Motor neuron (in vitro differentiated cells): ENCODE measurements at regions not wholly inside any gene's neighbourhood (a gene's known extent, or its start where the extent isn't known, plus 50 kb on each side); places are given as distances from the start of the nearest gene placed in this dataset.

Source experiments
- ATAC-seq, 8 experiments: fragments of 200-7000 bp; cut with Tn5 transposase; replicated peaks in 6 of 8; 2 replicates each; pipeline ENCODE4 v1.8.0; 2021; ENCODE audit warnings: mild to moderate bottlenecking in 8 of 8, moderate library complexity in 8 of 8
- H3K27ac ChIP-seq, 2 donors: fragments of 250-450 bp; sonication (Bioruptor Pico); 2 replicates each; pipeline ENCODE4 v1.9.0; 2021; ENCODE audit warnings: antibody characterized with exemption in 2 of 2, mild to moderate bottlenecking in 2 of 2, moderate library complexity in 1 of 2
- H3K4me1 ChIP-seq, 2 donors: fragments of 250-450 bp; sonication (Bioruptor Pico); replicated peaks in 1 of 2; 2 replicates each; pipeline ENCODE4 v1.6.1; 2021; ENCODE audit warnings: antibody characterized with exemption in 2 of 2, mild to moderate bottlenecking in 2 of 2, moderate library complexity in 1 of 2
- H3K4me3 ChIP-seq, 5 donors: fragments of 250-450 bp; sonication (Bioruptor Pico); 2 replicates each; pipeline ENCODE4 v1.9.0; 2021; ENCODE audit warnings: antibody characterized with exemption in 5 of 5, mild to moderate bottlenecking in 5 of 5, moderate library complexity in 4 of 5
- WGBS, 10 experiments: fragments of 450-650 bp; shearing (Covaris generic); methylation state at CpG; one replicate each; pipeline ENCODE4 v1.0.0; 2022; 5-methylcytosine and 5-hydroxymethylcytosine counted together
- in situ Hi-C, 9 experiments: fragments of 400-800 bp; cut with MboI; loops; one replicate each; pipeline ENCODE4 v1.15.0; 2021; ENCODE audit warnings: low sequenced_read_pairs in 9 of 9, low pct_unique_long_range_greater_than_20kb in 2 of 9; ENCODE audit not compliant: unreplicated experiment in 9 of 9

GRCh38 chr2:70036290-70036689, 51.0 kb upstream of the PCBP1 start:
- Histone ChIP-seq H3K4me3 (no peak overlapping the region), H3K4me1 (no peaks in the 10 kb centered on the region), H3K27ac (no peak overlapping the region)
- no peak for ATAC-seq
- 88 to 100% (median 100%) methylated on average over 2 of the region's 2 CpGs; no CpG with 5 or more reads in 1 of the 10 experiments for WGBS, 10 experiments
- in situ Hi-C loops = no loop called here

GRCh38 chr2:70035344-70035844, 51.9 kb upstream of the PCBP1 start:
- ATAC-seq = peak in 1 of 8 experiments; percentile 19
- WGBS, 10 experiments = 0 to 100% (median 61%) methylated on average over 1 of the region's 1 CpG; no CpG with 5 or more reads in 6 of the 10 experiments

GRCh38 chr2:70030724-70031420, 56.4 kb upstream of the PCBP1 start:
- WGBS, 10 experiments = 83 to 100% (median 92%) methylated on average over 1 of the region's 1 CpG; no CpG with 5 or more reads in 6 of the 10 experiments
- peak in 4 of 8 experiments; percentile 9 to 52 (median 32) for ATAC-seq
- in situ Hi-C loops = no loop called here

More at GRCh38 chr2:70035344-70035844, 51.9 kb upstream of the PCBP1 start:
- Histone ChIP-seq H3K4me3 (no peak overlapping the region), H3K27ac (no peak overlapping the region), H3K4me1 (peaks cover 2 to 4% of the 10 kb centered on the region in 2 donors)
- in situ Hi-C loops = no loop called here

GRCh38 chr2:70029814-70030409, 57.4 kb upstream of the PCBP1 start:
- peak; percentile 57 to 96 (median 94) for ATAC-seq
- Histone ChIP-seq H3K27ac (peak overlapping the region; percentile 41 to 53), H3K4me1 (peaks cover 13 to 14% of the 10 kb centered on the region in 2 donors), H3K4me3 (no peak overlapping the region)
- in situ Hi-C loops = no loop called here
- WGBS, 10 experiments = 0 to 83% (median 49%) methylated on average over 1 to 3 of the region's 3 CpGs; no CpG with 5 or more reads in 1 of the 10 experiments

More at GRCh38 chr2:70030724-70031420, 56.4 kb upstream of the PCBP1 start:
- H3K4me1 ChIP-seq = peaks cover 13 to 14% of the 10 kb centered on the region in 2 donors
- H3K27ac ChIP-seq = no peak overlapping the region
- H3K4me3 ChIP-seq = no peak overlapping the region

GRCh38 chr2:70024284-70024683, 62.9 kb upstream of the ASPRV1 start:
- in situ Hi-C loops = no loop called here
- Histone ChIP-seq H3K27ac (no peak overlapping the region), H3K4me1 (peaks cover 0 to under 1% of the 10 kb centered on the region in 2 donors), H3K4me3 (no peak overlapping the region)
- WGBS, 10 experiments = 0 to 84% (median 40%) methylated on average over 1 to 2 of the region's 3 CpGs; no CpG with 5 or more reads in 1 of the 10 experiments
- ATAC-seq = peak in 2 of 8 experiments; percentile 18 to 21

- in situ Hi-C loops = no loop called here
- WGBS, 10 experiments = 61 to 100% (median 98%) methylated on average over 1 to 2 of the region's 2 CpGs; no CpG with 5 or more reads in 2 of the 10 experiments
- no peak for ATAC-seq
- Histone ChIP-seq H3K27ac (no peak overlapping the region), H3K4me1 (no peaks in the 10 kb centered on the region), H3K4me3 (no peak overlapping the region)
These were observed 57.7 kb upstream of the ASPRV1 start for GRCh38 chr2:70019096-70019495.

- 58 to 100% (median 97%) methylated on average over 2 to 8 of the region's 8 CpGs for WGBS, 10 experiments
- in situ Hi-C loops = no loop called here
- Histone ChIP-seq H3K27ac (no peak overlapping the region), H3K4me1 (no peaks in the 10 kb centered on the region), H3K4me3 (no peak overlapping the region)
- no peak for ATAC-seq
These were observed 56.5 kb upstream of the ASPRV1 start for GRCh38 chr2:70017962-70018361.

GRCh38 chr2:70014959-70015358, 53.5 kb upstream of the ASPRV1 start:
- in situ Hi-C loops = no loop called here
- Histone ChIP-seq H3K4me1 (no peaks in the 10 kb centered on the region), H3K27ac (no peak overlapping the region), H3K4me3 (no peak overlapping the region)
- ATAC-seq = no peak

- ATAC-seq = peak in 1 of 8 experiments; percentile 30
- H3K4me3 ChIP-seq = no peak overlapping the region
- H3K27ac ChIP-seq = no peak overlapping the region
- 20 to 100% (median 100%) methylated on average over 1 of the region's 1 CpG; no CpG with 5 or more reads in 4 of the 10 experiments for WGBS, 10 experiments
- H3K4me1 ChIP-seq = no peaks in the 10 kb centered on the region
- in situ Hi-C loops = no loop called here
These were observed 51.5 kb upstream of the ASPRV1 start for GRCh38 chr2:70012887-70013286.

GRCh38 chr2:70011786-70012185, 50.4 kb upstream of the ASPRV1 start:
- ATAC-seq = no peak
- in situ Hi-C loops = no loop called here
- no peak overlapping the region for H3K27ac ChIP-seq
- no peaks in the 10 kb centered on the region for H3K4me1 ChIP-seq
- no peak overlapping the region for H3K4me3 ChIP-seq
- WGBS, 10 experiments = 50 to 100% (median 88%) methylated on average over 1 to 6 of the region's 7 CpGs

- Histone ChIP-seq H3K27ac (no peak overlapping the region), H3K4me1 (no peaks in the 10 kb centered on the region), H3K4me3 (no peak overlapping the region)
- in situ Hi-C loops = no loop called here
- no peak for ATAC-seq
- 42 to 94% (median 88%) methylated on average over 1 to 4 of the region's 4 CpGs; no CpG with 5 or more reads in 1 of the 10 experiments for WGBS, 10 experiments
These were observed 49.9 kb upstream of the ASPRV1 start for GRCh38 chr2:70011335-70011734.
